ENCODE measurements at regions not wholly inside any gene's neighbourhood (a gene's known extent, or its start where the extent isn't known, plus 50 kb on each side); places are given as distances from the start of the nearest gene placed in this dataset.

- Histone ChIP-seq H3K27me3 (ENCODE audit: low read depth) (no peaks in the 10 kb centered on the region), H3K36me3 (replicated peaks) (no peaks in the 10 kb centered on the region), H3K4me1 (no peaks in the 10 kb centered on the region), H3K9me3 (no peaks in the 10 kb centered on the region; the same call in 1 of the 2 replicates), H3K4me3 (no peak overlapping the region)
- no peak for DNase-seq (ENCODE audit: low spot score in 2 of 2)
- in situ Hi-C loops (cut with MboI; ENCODE audit: low sequenced_read_pairs) = no loop called here
Observed at GRCh38 chr22:48593551-48593950, 1234.1 kb downstream of the BRD1 start.

GRCh38 chr22:48592931-48593330 lies 1234.7 kb downstream of the BRD1 start:
- Histone ChIP-seq H3K4me1 (no peaks in the 10 kb centered on the region), H3K9me3 (no peaks in the 10 kb centered on the region; the same call in 1 of the 2 replicates), H3K27me3 (ENCODE audit: low read depth) (no peaks in the 10 kb centered on the region), H3K36me3 (replicated peaks) (no peaks in the 10 kb centered on the region), H3K4me3 (no peak overlapping the region)
- no peak for DNase-seq (ENCODE audit: low spot score in 2 of 2)
- in situ Hi-C loops (cut with MboI; ENCODE audit: low sequenced_read_pairs) = no loop called here

GRCh38 chr22:48592488-48592887 lies 1235.2 kb downstream of the BRD1 start:
- H3K27me3 ChIP-seq (ENCODE audit: low read depth) = no peaks in the 10 kb centered on the region
- in situ Hi-C loops (cut with MboI; ENCODE audit: low sequenced_read_pairs) = no loop called here
- no peaks in the 10 kb centered on the region for H3K36me3 ChIP-seq (replicated peaks)
- no peak for DNase-seq (ENCODE audit: low spot score in 2 of 2)
- no peaks in the 10 kb centered on the region for H3K4me1 ChIP-seq
- H3K9me3 ChIP-seq = no peaks in the 10 kb centered on the region; the same call in 1 of the 2 replicates
- H3K4me3 ChIP-seq = no peak overlapping the region

- H3K4me1 ChIP-seq = no peaks in the 10 kb centered on the region
- no peak overlapping the region for H3K4me3 ChIP-seq
- H3K36me3 ChIP-seq (replicated peaks) = no peaks in the 10 kb centered on the region
- no peak for DNase-seq (ENCODE audit: low spot score in 2 of 2)
- H3K27me3 ChIP-seq (ENCODE audit: low read depth) = no peaks in the 10 kb centered on the region
- in situ Hi-C loops (cut with MboI; ENCODE audit: low sequenced_read_pairs) = no loop called here
- H3K9me3 ChIP-seq = no peaks in the 10 kb centered on the region; the same call in 1 of the 2 replicates
Observed at GRCh38 chr22:48592066-48592345, 1235.7 kb downstream of the BRD1 start.

- Histone ChIP-seq H3K27me3 (ENCODE audit: low read depth) (no peaks in the 10 kb centered on the region), H3K36me3 (replicated peaks) (no peaks in the 10 kb centered on the region), H3K4me3 (no peak overlapping the region), H3K4me1 (no peaks in the 10 kb centered on the region), H3K9me3 (no peaks in the 10 kb centered on the region; the same call in 1 of the 2 replicates)
- in situ Hi-C loops (cut with MboI; ENCODE audit: low sequenced_read_pairs) = no loop called here
- no peak for DNase-seq (ENCODE audit: low spot score in 2 of 2)
Observed at GRCh38 chr22:48591286-48592065, 1236.2 kb downstream of the BRD1 start.

- H3K36me3 ChIP-seq (replicated peaks) = no peaks in the 10 kb centered on the region
- H3K27me3 ChIP-seq (ENCODE audit: low read depth) = no peaks in the 10 kb centered on the region
- H3K9me3 ChIP-seq = no peaks in the 10 kb centered on the region
- H3K4me3 ChIP-seq = no peak overlapping the region
- in situ Hi-C loops (cut with MboI; ENCODE audit: low sequenced_read_pairs) = no loop called here
- no peak for DNase-seq (ENCODE audit: low spot score in 2 of 2)
- H3K4me1 ChIP-seq = no peaks in the 10 kb centered on the region
Observed at GRCh38 chr22:48589901-48590300, 1237.8 kb downstream of the BRD1 start.

GRCh38 chr22:48588878-48589450 lies 1238.7 kb downstream of the BRD1 start:
- Histone ChIP-seq H3K4me1 (no peaks in the 10 kb centered on the region), H3K9me3 (no peaks in the 10 kb centered on the region), H3K36me3 (replicated peaks) (no peaks in the 10 kb centered on the region), H3K27me3 (ENCODE audit: low read depth) (no peaks in the 10 kb centered on the region), H3K4me3 (no peak overlapping the region)
- in situ Hi-C loops (cut with MboI; ENCODE audit: low sequenced_read_pairs) = no loop called here
- DNase-seq (ENCODE audit: low spot score in 2 of 2) = no peak

GRCh38 chr22:48588151-48588877 lies 1239.4 kb downstream of the BRD1 start:
- Histone ChIP-seq H3K27me3 (ENCODE audit: low read depth) (no peaks in the 10 kb centered on the region), H3K4me1 (no peaks in the 10 kb centered on the region), H3K9me3 (no peaks in the 10 kb centered on the region), H3K36me3 (replicated peaks) (no peaks in the 10 kb centered on the region), H3K4me3 (no peak overlapping the region)
- DNase-seq (ENCODE audit: low spot score in 2 of 2) = no peak
- in situ Hi-C loops (cut with MboI; ENCODE audit: low sequenced_read_pairs) = no loop called here

GRCh38 chr22:48587236-48587865 lies 1240.3 kb downstream of the BRD1 start:
- no peaks in the 10 kb centered on the region for H3K4me1 ChIP-seq
- no peaks in the 10 kb centered on the region for H3K36me3 ChIP-seq (replicated peaks)
- no peaks in the 10 kb centered on the region for H3K27me3 ChIP-seq (ENCODE audit: low read depth)
- H3K4me3 ChIP-seq = no peak overlapping the region
- no peaks in the 10 kb centered on the region for H3K9me3 ChIP-seq
- no peak for DNase-seq (ENCODE audit: low spot score in 2 of 2)
- in situ Hi-C loops (cut with MboI; ENCODE audit: low sequenced_read_pairs) = no loop called here

- Histone ChIP-seq H3K36me3 (replicated peaks) (no peaks in the 10 kb centered on the region), H3K4me1 (no peaks in the 10 kb centered on the region), H3K4me3 (no peak overlapping the region), H3K27me3 (ENCODE audit: low read depth) (no peaks in the 10 kb centered on the region), H3K9me3 (no peaks in the 10 kb centered on the region)
- in situ Hi-C loops (cut with MboI; ENCODE audit: low sequenced_read_pairs) = no loop called here
- no peak for DNase-seq (ENCODE audit: low spot score in 2 of 2)
Observed at GRCh38 chr22:48586799-48587185, 1240.9 kb downstream of the BRD1 start.

GRCh38 chr22:48585916-48586798 lies 1241.5 kb downstream of the BRD1 start:
- H3K4me3 ChIP-seq = no peak overlapping the region
- in situ Hi-C loops (cut with MboI; ENCODE audit: low sequenced_read_pairs) = no loop called here
- H3K9me3 ChIP-seq = no peaks in the 10 kb centered on the region

GRCh38 chr22:48584170-48584569 lies 1243.5 kb downstream of the BRD1 start:
- Histone ChIP-seq H3K36me3 (replicated peaks) (no peaks in the 10 kb centered on the region), H3K4me3 (no peak overlapping the region), H3K4me1 (no peaks in the 10 kb centered on the region), H3K27me3 (ENCODE audit: low read depth) (no peaks in the 10 kb centered on the region), H3K9me3 (no peaks in the 10 kb centered on the region)
- in situ Hi-C loops (cut with MboI; ENCODE audit: low sequenced_read_pairs) = no loop called here
- no peak for DNase-seq (ENCODE audit: low spot score in 2 of 2)

More at GRCh38 chr22:48585916-48586798, 1241.5 kb downstream of the BRD1 start:
- H3K36me3 ChIP-seq (replicated peaks) = no peaks in the 10 kb centered on the region
- no peak for DNase-seq (ENCODE audit: low spot score in 2 of 2)
- no peaks in the 10 kb centered on the region for H3K27me3 ChIP-seq (ENCODE audit: low read depth)
- no peaks in the 10 kb centered on the region for H3K4me1 ChIP-seq

GRCh38 chr22:48581796-48582469 lies 1245.7 kb downstream of the BRD1 start:
- Histone ChIP-seq H3K4me3 (no peak overlapping the region), H3K36me3 (replicated peaks) (no peaks in the 10 kb centered on the region), H3K27me3 (ENCODE audit: low read depth) (no peaks in the 10 kb centered on the region), H3K4me1 (no peaks in the 10 kb centered on the region), H3K9me3 (no peaks in the 10 kb centered on the region)
- DNase-seq (ENCODE audit: low spot score in 2 of 2) = no peak
- in situ Hi-C loops (cut with MboI; ENCODE audit: low sequenced_read_pairs) = no loop called here
